HepG2 (cell line): ENCODE measurements at regions not wholly inside any gene's neighbourhood (a gene's known extent, or its start where the extent isn't known, plus 50 kb on each side); places are given as distances from the start of the nearest gene placed in this dataset.

Source experiments
- ATAC-seq: fragments of 200-7000 bp; cut with Tn5 transposase; 3 replicates; pipeline ENCODE4 v1.9.1; 2020; ENCODE audit warnings: mild to moderate bottlenecking, moderate library complexity
- BruUV-seq: library from RNA; stranded (reverse); fragments of 400-500 nt; replicated peaks from 2 replicates; lab custom pipeline; 2021; lab: Mats Ljungman, UMichigan
- CTCF ChIA-PET: fragments of 300-600 bp; formaldehyde crosslinking; extraction: SDS; loops from one replicate; lab custom pipeline; 2021; ENCODE audit warnings: low total read pairs, inconsistent platforms, low intra/inter-chr PET ratio; lab: Yijun Ruan, JAX
- POLR2A ChIA-PET: fragments of 350-600 bp; sonication (Branson Sonifier 250); formaldehyde crosslinking; loops from one replicate; lab custom pipeline; 2020; ENCODE audit warnings: antibody characterized with exemption, inconsistent platforms; lab: Yijun Ruan, JAX
- DNase-seq: peaks from one replicate; pipeline ENCODE4 v3.0.0-alpha.2; 2015; ENCODE audit warnings: low spot score
- FAIRE-seq: peaks from 3 replicates; lab custom pipeline; 2011; peaks lifted over from hg19 to GRCh38; lab: Jason Lieb, UNC
- H2AFZ ChIP-seq: one replicate; pipeline ENCODE4 v1.6.1; 2011; ENCODE audit warnings: low read length, inconsistent platforms
- H3K27ac ChIP-seq: fragments of 300-600 bp; 3 replicates; pipeline ENCODE4 v1.8.0; 2011; ENCODE audit warnings: mixed run types, mild to moderate bottlenecking, mixed read lengths, low read length, inconsistent platforms; ENCODE audit not compliant: insufficient read depth; ENCODE audit errors: extremely low read length
- H3K27me3 ChIP-seq, 2 experiments: fragments of 200-600 bp in 1 of 2; 2 replicates in 1 of 2; 3 replicates in 1 of 2; pipeline versions ENCODE4 v1.6.0 to v1.8.0; 2011; ENCODE audit warnings: low read length in 2 of 2, mild to moderate bottlenecking in 2 of 2, moderate library complexity in 2 of 2, inconsistent platforms in 1 of 2; ENCODE audit not compliant: insufficient read depth in 2 of 2, control insufficient read depth in 1 of 2
- H3K36me3 ChIP-seq, 2 experiments: fragments of 200-600 bp in 1 of 2; replicated peaks in 1 of 2; 2 replicates in 1 of 2; 3 replicates in 1 of 2; pipeline versions ENCODE4 v1.5.1 to v1.8.0; 2011; ENCODE audit warnings: low read length in 2 of 2, inconsistent platforms in 1 of 2; ENCODE audit not compliant: insufficient read depth in 2 of 2, control insufficient read depth in 1 of 2
- H3K4me1 ChIP-seq: 2 replicates; pipeline ENCODE4 v1.5.1; 2012; ENCODE audit warnings: low read length, inconsistent platforms; ENCODE audit not compliant: insufficient read depth
- H3K4me2 ChIP-seq: 2 replicates; pipeline ENCODE4 v1.6.0; 2011; ENCODE audit warnings: low read depth, low read length, inconsistent platforms
- H3K4me3 ChIP-seq, 3 experiments: fragments of 200-600 bp in 1 of 3; sonication (generic), shearing (Covaris generic) in 1 of 3; replicated peaks in 1 of 3; 2 replicates each; pipeline ENCODE4 v1.5.1; 2011 to 2016; ENCODE audit warnings: low read length in 3 of 3, inconsistent platforms in 2 of 3, low read depth in 2 of 3, mild to moderate bottlenecking in 2 of 3, control low read depth in 1 of 3, mixed read lengths in 1 of 3; ENCODE audit not compliant: insufficient read depth in 1 of 3
- H3K79me2 ChIP-seq: one replicate; pipeline ENCODE4 v1.6.1; 2011; ENCODE audit warnings: low read length, inconsistent platforms; ENCODE audit not compliant: insufficient read depth
- H3K9ac ChIP-seq: 2 replicates; pipeline ENCODE4 v1.6.0; 2011; ENCODE audit warnings: mild to moderate bottlenecking, low read depth, low read length, inconsistent platforms; ENCODE audit not compliant: insufficient read depth
- H3K9me3 ChIP-seq: 2 replicates; pipeline ENCODE4 v1.5.1; 2012; ENCODE audit warnings: mild to moderate bottlenecking, low read length
- H4K20me1 ChIP-seq: 2 replicates; pipeline ENCODE4 v1.6.0; 2011; ENCODE audit warnings: inconsistent platforms, mild to moderate bottlenecking, low read length, moderate library complexity; ENCODE audit not compliant: insufficient read depth
- CEBPB ChIP-seq: IDR thresholded peaks from 2 replicates; pipeline ENCODE4 v1.6.1; 2011; ENCODE audit warnings: low read depth, low read length, improper control_type of control experiment, borderline replicate concordance
- ESRRA ChIP-seq: sonication (generic); formaldehyde crosslinking; IDR thresholded peaks from 2 replicates; pipeline ENCODE4 v1.5.1; 2020; ENCODE audit warnings: mild to moderate bottlenecking, low read depth, missing genetic modification reagents
- IRF2 ChIP-seq: IDR thresholded peaks from 2 replicates; pipeline ENCODE4 v1.6.1; 2018; ENCODE audit warnings: missing genetic modification reagents, missing compliant biosample characterization
- MATR3 ChIP-seq: sonication (generic); formaldehyde crosslinking; IDR thresholded peaks from 2 replicates; pipeline ENCODE4 v1.4.0; 2020; ENCODE audit warnings: missing genetic modification reagents
- MBD4 ChIP-seq: IDR thresholded peaks from 2 replicates; pipeline ENCODE4 v1.6.1; 2012; ENCODE audit warnings: low read length, inconsistent platforms, borderline replicate concordance
- SYNCRIP ChIP-seq: fragments of 200-400 bp; formaldehyde crosslinking; IDR thresholded peaks from 2 replicates; pipeline ENCODE4 v1.6.1; 2018; ENCODE audit warnings: mild to moderate bottlenecking, low read depth, low read length; ENCODE audit not compliant: insufficient read depth
- YEATS4 ChIP-seq: sonication (generic); formaldehyde crosslinking; IDR thresholded peaks from 2 replicates; pipeline ENCODE4 v1.4.0; 2020; ENCODE audit warnings: missing genetic modification reagents, borderline replicate concordance
- ZFY ChIP-seq: sonication (generic); formaldehyde crosslinking; IDR thresholded peaks from 2 replicates; pipeline ENCODE4 v1.4.0; 2020; ENCODE audit warnings: missing genetic modification reagents
- ZMYM3 ChIP-seq: sonication (generic); formaldehyde crosslinking; IDR thresholded peaks from 2 replicates; pipeline ENCODE4 v1.5.1; 2020; ENCODE audit warnings: mild to moderate bottlenecking, missing genetic modification reagents
- ZNF234 ChIP-seq: sonication (generic); formaldehyde crosslinking; conservative IDR thresholded peaks from 2 replicates; pipeline ENCODE4 v1.5.1; 2020; ENCODE audit warnings: mild to moderate bottlenecking, missing genetic modification reagents
- ZNF382 ChIP-seq: sonication (generic); formaldehyde crosslinking; IDR thresholded peaks from 2 replicates; pipeline ENCODE4 v1.5.0; 2020; ENCODE audit warnings: missing genetic modification reagents, mild to moderate bottlenecking, borderline replicate concordance
- ZNF430 ChIP-seq: sonication (generic); formaldehyde crosslinking; IDR thresholded peaks from 2 replicates; pipeline ENCODE4 v1.9.0; 2021; ENCODE audit warnings: mild to moderate bottlenecking, missing genetic modification reagents
- ZNF432 ChIP-seq: sonication (generic); formaldehyde crosslinking; IDR thresholded peaks from 2 replicates; pipeline ENCODE4 v1.5.0; 2020; ENCODE audit warnings: missing genetic modification reagents, mild to moderate bottlenecking, borderline replicate concordance
- in situ Hi-C: cut with HindIII; loops from 2 replicates; pipeline ENCODE4 v1.10.0; 2017; ENCODE audit warnings: low pct_unique_long_range_greater_than_20kb; ENCODE audit not compliant: extremely low pct_ligation_motif_present
- intact Hi-C: fragments of 100-400 bp; cut with micrococcal nuclease; formaldehyde crosslinking; loops from one replicate; pipeline ENCODE4 v1.10.0; 2022; ENCODE audit not compliant: unreplicated experiment
- TF ChIP-seq, protein P1 (sequence below): sonication (generic); formaldehyde crosslinking; IDR thresholded peaks from 2 replicates; pipeline ENCODE4 v1.8.1; 2023; ENCODE audit warnings: mild to moderate bottlenecking, inconsistent platforms, moderate library complexity, missing genetic modification reagents, borderline replicate concordance
- TF ChIP-seq, protein P2 (sequence below): sonication (generic); formaldehyde crosslinking; IDR thresholded peaks from 2 replicates; pipeline ENCODE4 v1.4.0; 2020; ENCODE audit warnings: mild to moderate bottlenecking, missing genetic modification reagents
- TF ChIP-seq, protein P3 (sequence below): sonication (generic); formaldehyde crosslinking; IDR thresholded peaks from 2 replicates; pipeline ENCODE4 v1.4.0; 2020; ENCODE audit warnings: missing genetic modification reagents

GRCh38 chr4:153906231-153906630, 117.3 kb upstream of the SFRP2 start:
- CTCF ChIA-PET = no interaction called here
- Histone ChIP-seq H3K27me3 (no peaks in the 10 kb centered on the region), H4K20me1 (no peaks in the 10 kb centered on the region), H3K27ac (no peak overlapping the region), H2AFZ (no peak overlapping the region), H3K4me2 (no peak overlapping the region), H3K4me1 (no peaks in the 10 kb centered on the region), H3K9me3 (no peaks in the 10 kb centered on the region)
- no peak for ATAC-seq
- intact Hi-C loops = no loop called here
- POLR2A ChIA-PET = no interaction called here
- in situ Hi-C loops = no loop called here
- TF ChIP-seq CEBPB (no peak), ZNF430 (CRISPR knock-in tag) (no peak), ESRRA (CRISPR knock-in tag) (no peak), ZNF234 (CRISPR knock-in tag) (no peak), YEATS4 (CRISPR knock-in tag) (no peak), MATR3 (CRISPR knock-in tag) (no peak), MBD4 (no peak), IRF2 (CRISPR knock-in tag) (no peak), SYNCRIP (no peak), ZMYM3 (CRISPR knock-in tag) (no peak), ZNF432 (CRISPR knock-in tag) (no peak), ZFY (no peak), ZNF382 (no peak)
- TF ChIP-seq, protein P1, sequence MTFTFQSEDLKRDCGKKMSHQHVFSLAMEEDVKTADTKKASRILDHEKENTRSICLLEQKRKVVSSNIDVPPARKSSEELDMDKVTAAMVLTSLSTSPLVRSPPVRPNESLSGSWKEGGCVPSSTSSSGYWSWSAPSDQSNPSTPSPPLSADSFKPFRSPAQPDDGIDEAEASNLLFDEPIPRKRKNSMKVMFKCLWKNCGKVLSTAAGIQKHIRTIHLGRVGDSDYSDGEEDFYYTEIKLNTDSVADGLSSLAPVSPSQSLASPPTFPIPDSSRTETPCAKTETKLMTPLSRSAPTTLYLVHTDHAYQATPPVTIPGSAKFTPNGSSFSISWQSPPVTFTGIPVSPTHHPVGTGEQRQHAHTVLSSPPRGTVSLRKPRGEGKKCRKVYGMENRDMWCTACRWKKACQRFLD = no peak
- TF ChIP-seq, protein P2, sequence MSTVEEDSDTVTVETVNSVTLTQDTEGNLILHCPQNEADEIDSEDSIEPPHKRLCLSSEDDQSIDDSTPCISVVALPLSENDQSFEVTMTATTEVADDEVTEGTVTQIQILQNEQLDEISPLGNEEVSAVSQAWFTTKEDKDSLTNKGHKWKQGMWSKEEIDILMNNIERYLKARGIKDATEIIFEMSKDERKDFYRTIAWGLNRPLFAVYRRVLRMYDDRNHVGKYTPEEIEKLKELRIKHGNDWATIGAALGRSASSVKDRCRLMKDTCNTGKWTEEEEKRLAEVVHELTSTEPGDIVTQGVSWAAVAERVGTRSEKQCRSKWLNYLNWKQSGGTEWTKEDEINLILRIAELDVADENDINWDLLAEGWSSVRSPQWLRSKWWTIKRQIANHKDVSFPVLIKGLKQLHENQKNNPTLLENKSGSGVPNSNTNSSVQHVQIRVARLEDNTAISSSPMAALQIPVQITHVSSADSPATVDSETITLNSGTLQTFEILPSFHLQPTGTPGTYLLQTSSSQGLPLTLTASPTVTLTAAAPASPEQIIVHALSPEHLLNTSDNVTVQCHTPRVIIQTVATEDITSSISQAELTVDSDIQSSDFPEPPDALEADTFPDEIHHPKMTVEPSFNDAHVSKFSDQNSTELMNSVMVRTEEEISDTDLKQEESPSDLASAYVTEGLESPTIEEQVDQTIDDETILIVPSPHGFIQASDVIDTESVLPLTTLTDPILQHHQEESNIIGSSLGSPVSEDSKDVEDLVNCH (CRISPR knock-in tag) = no peak
- TF ChIP-seq, protein P3, sequence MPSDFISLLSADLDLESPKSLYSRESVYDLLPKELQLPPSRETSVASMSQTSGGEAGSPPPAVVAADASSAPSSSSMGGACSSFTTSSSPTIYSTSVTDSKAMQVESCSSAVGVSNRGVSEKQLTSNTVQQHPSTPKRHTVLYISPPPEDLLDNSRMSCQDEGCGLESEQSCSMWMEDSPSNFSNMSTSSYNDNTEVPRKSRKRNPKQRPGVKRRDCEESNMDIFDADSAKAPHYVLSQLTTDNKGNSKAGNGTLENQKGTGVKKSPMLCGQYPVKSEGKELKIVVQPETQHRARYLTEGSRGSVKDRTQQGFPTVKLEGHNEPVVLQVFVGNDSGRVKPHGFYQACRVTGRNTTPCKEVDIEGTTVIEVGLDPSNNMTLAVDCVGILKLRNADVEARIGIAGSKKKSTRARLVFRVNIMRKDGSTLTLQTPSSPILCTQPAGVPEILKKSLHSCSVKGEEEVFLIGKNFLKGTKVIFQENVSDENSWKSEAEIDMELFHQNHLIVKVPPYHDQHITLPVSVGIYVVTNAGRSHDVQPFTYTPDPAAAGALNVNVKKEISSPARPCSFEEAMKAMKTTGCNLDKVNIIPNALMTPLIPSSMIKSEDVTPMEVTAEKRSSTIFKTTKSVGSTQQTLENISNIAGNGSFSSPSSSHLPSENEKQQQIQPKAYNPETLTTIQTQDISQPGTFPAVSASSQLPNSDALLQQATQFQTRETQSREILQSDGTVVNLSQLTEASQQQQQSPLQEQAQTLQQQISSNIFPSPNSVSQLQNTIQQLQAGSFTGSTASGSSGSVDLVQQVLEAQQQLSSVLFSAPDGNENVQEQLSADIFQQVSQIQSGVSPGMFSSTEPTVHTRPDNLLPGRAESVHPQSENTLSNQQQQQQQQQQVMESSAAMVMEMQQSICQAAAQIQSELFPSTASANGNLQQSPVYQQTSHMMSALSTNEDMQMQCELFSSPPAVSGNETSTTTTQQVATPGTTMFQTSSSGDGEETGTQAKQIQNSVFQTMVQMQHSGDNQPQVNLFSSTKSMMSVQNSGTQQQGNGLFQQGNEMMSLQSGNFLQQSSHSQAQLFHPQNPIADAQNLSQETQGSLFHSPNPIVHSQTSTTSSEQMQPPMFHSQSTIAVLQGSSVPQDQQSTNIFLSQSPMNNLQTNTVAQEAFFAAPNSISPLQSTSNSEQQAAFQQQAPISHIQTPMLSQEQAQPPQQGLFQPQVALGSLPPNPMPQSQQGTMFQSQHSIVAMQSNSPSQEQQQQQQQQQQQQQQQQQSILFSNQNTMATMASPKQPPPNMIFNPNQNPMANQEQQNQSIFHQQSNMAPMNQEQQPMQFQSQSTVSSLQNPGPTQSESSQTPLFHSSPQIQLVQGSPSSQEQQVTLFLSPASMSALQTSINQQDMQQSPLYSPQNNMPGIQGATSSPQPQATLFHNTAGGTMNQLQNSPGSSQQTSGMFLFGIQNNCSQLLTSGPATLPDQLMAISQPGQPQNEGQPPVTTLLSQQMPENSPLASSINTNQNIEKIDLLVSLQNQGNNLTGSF (CRISPR knock-in tag) = no peak
- TF ChIP-seq, all 625 proteins: peak for 0
- BruUV-seq = no TSS peak
- Histone ChIP-seq H3K79me2 (no peaks in the 10 kb centered on the region), H3K4me3 (no peak overlapping the region), H3K36me3 (no peaks in the 10 kb centered on the region), H3K9ac (no peak overlapping the region)
- no peak for DNase-seq
- FAIRE-seq = no peak
